ENCODE measurements at regions not wholly inside any gene's neighbourhood (a gene's known extent, or its start where the extent isn't known, plus 50 kb on each side); places are given as distances from the start of the nearest gene placed in this dataset.

DNA sequence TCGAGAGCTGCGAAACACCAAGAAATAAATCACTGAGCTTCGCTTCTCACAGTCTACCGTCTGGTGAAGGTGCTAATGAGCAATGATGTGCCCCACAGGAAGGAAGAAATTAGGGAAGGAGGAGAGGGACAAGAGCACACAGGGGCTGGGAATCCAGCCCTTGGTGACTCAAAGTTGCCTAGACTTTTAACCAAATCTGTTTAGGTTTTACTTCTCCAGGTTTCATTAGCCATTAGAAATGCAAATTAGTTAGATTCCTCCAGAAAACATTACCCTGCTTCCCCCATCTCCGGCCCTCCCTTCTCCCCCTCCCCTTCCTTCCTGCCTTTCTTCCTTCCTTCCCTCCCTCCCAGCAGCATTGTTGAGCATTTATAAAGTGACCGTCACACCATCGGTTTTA lies 59.3 kb upstream of the UBE2E1 start:
- WGBS (ENCODE audit: insufficient coverage): 44% methylated on average over 1 of the region's 7 CpGs
- intact Hi-C loops (cut with micrococcal nuclease): no loop called here
- no peak overlapping the region for H3K4me2 ChIP-seq (replicated peaks; ENCODE audit: low read depth, low read length, poor library complexity, severe bottlenecking)

DNA sequence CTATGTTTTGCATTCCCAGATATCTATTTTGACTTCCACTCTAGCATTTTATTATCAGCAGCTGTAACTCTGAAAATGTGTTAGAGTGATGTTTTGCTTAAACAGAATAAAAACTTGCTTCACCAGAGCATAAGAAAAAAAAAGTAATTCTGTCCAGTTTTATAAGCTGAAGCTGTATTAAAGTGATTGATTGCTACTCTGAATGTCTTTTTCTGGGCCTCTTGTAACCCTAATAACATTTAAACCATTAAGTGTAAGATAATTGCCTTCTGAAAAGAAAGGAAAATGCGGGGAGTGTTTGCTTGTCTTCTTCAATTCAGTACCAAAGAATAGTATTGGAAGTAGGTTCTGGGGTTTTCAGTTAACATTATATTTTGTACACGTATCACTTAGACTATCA lies 57.9 kb upstream of the UBE2E1 start:
- Histone ChIP-seq H3K4me1 (ENCODE audit: control insufficient read depth in 2 of 2, insufficient read depth in 2 of 2, low read length in 2 of 2) (peaks cover 0 to 3% of the 10 kb centered on the region in 2 donors), H3K27ac (ENCODE audit: low read length in 2 of 2) (no peak overlapping the region), H3K4me3 (ENCODE audit: control extremely low read depth in 1 of 5, extremely low read depth in 1 of 5, insufficient read depth in 1 of 5, low read depth in 2 of 5, low read length in 4 of 5) (no peak overlapping the region), H3K27me3 (replicated peaks in 1 of 4; ENCODE audit: control extremely low read depth in 1 of 4, control insufficient read depth in 3 of 4, insufficient read depth in 4 of 4, low read length in 3 of 4) (no peaks in the 10 kb centered on the region), H3K9me3 (ENCODE audit: control extremely low read depth in 1 of 3, control insufficient read depth in 2 of 3, insufficient read depth in 1 of 3, low read length in 2 of 3) (peaks cover 0 to 2% (median 0%) of the 10 kb centered on the region in 3 donors), H3K79me2 (ENCODE audit: control insufficient read depth, insufficient read depth, low read length) (no peaks in the 10 kb centered on the region), H4K20me1 (ENCODE audit: control insufficient read depth, insufficient read depth, low read length, poor library complexity, severe bottlenecking) (no peaks in the 10 kb centered on the region), H3K4me2 (replicated peaks; ENCODE audit: low read depth, low read length, poor library complexity, severe bottlenecking) (no peak overlapping the region), H2AFZ (ENCODE audit: insufficient read depth, low read depth, low read length, poor library complexity, severe bottlenecking) (no peak overlapping the region), H3K9ac (ENCODE audit: low read length) (no peak overlapping the region), H3K36me3 (replicated peaks in 1 of 2; ENCODE audit: control extremely low read depth in 1 of 2, control insufficient read depth in 1 of 2, extremely low read depth in 1 of 2, insufficient read depth in 2 of 2, low read length in 1 of 2) (no peaks in the 10 kb centered on the region)
- TF ChIP-seq EZH2 (IDR thresholded peaks at IDR 0.05; ENCODE audit: borderline replicate concordance, insufficient read depth, low read depth, low read length, poor library complexity, severe bottlenecking): no peak
- TF ChIP-seq CTCF (IDR thresholded peaks at IDR 0.05): no peak
- Mint-ChIP-seq H3K4me3 (no peak overlapping the region), H3K27ac (no peak overlapping the region), H3K9me3 (ENCODE audit: insufficient read depth) (no peaks in the 10 kb centered on the region), H3K27me3 (no peaks in the 10 kb centered on the region), H3K4me1 (peaks cover 9% of the 10 kb centered on the region)
- intact Hi-C loops (cut with micrococcal nuclease): no loop called here
- DNase-seq: no peak
- POLR2A ChIA-PET: no interaction called here
- CTCF ChIA-PET: no interaction called here
- no CpG with 5 or more reads among the region's 2 CpGs for WGBS (ENCODE audit: insufficient coverage)
- ATAC-seq (ENCODE audit: low read depth): no peak

More for the DNA sequence above, 59.3 kb upstream of the UBE2E1 start:
- ChIA-PET CTCF (no interaction called here), POLR2A (no interaction called here)
- H2AFZ ChIP-seq (ENCODE audit: insufficient read depth, low read depth, low read length, poor library complexity, severe bottlenecking): no peak overlapping the region
- H3K9me3 Mint-ChIP-seq (ENCODE audit: insufficient read depth): no peaks in the 10 kb centered on the region
- H3K79me2 ChIP-seq (ENCODE audit: control insufficient read depth, insufficient read depth, low read length): no peaks in the 10 kb centered on the region
- no peak overlapping the region for H3K27ac ChIP-seq (ENCODE audit: low read length in 2 of 2)
- DNase-seq (no peak), ATAC-seq (ENCODE audit: low read depth) (no peak)
- peaks cover 9% of the 10 kb centered on the region for H3K4me1 Mint-ChIP-seq
- no peaks in the 10 kb centered on the region for H3K27me3 ChIP-seq (replicated peaks in 1 of 4; ENCODE audit: control extremely low read depth in 1 of 4, control insufficient read depth in 3 of 4, insufficient read depth in 4 of 4, low read length in 3 of 4)
- H4K20me1 ChIP-seq (ENCODE audit: control insufficient read depth, insufficient read depth, low read length, poor library complexity, severe bottlenecking): no peaks in the 10 kb centered on the region
- H3K4me3 ChIP-seq (ENCODE audit: control extremely low read depth in 1 of 5, extremely low read depth in 1 of 5, insufficient read depth in 1 of 5, low read depth in 2 of 5, low read length in 4 of 5): no peak overlapping the region
- H3K4me1 ChIP-seq (ENCODE audit: control insufficient read depth in 2 of 2, insufficient read depth in 2 of 2, low read length in 2 of 2): peaks cover 0 to 3% of the 10 kb centered on the region in 2 donors
- H3K9ac ChIP-seq (ENCODE audit: low read length): no peak overlapping the region
- no peak overlapping the region for H3K27ac Mint-ChIP-seq
- TF ChIP-seq EZH2 (IDR thresholded peaks at IDR 0.05; ENCODE audit: borderline replicate concordance, insufficient read depth, low read depth, low read length, poor library complexity, severe bottlenecking) (no peak), CTCF (IDR thresholded peaks at IDR 0.05) (no peak)
- no peak overlapping the region for H3K4me3 Mint-ChIP-seq
- H3K9me3 ChIP-seq (ENCODE audit: control extremely low read depth in 1 of 3, control insufficient read depth in 2 of 3, insufficient read depth in 1 of 3, low read length in 2 of 3): peaks cover 0 to 2% (median 0%) of the 10 kb centered on the region in 3 donors
- H3K36me3 ChIP-seq (replicated peaks in 1 of 2; ENCODE audit: control extremely low read depth in 1 of 2, control insufficient read depth in 1 of 2, extremely low read depth in 1 of 2, insufficient read depth in 2 of 2, low read length in 1 of 2): no peaks in the 10 kb centered on the region
- H3K27me3 Mint-ChIP-seq: no peaks in the 10 kb centered on the region

All from B cell (primary cell).